ENCODE measurements at regions not wholly inside any gene's neighbourhood (a gene's known extent, or its start where the extent isn't known, plus 50 kb on each side); places are given as distances from the start of the nearest gene placed in this dataset.

DNA sequence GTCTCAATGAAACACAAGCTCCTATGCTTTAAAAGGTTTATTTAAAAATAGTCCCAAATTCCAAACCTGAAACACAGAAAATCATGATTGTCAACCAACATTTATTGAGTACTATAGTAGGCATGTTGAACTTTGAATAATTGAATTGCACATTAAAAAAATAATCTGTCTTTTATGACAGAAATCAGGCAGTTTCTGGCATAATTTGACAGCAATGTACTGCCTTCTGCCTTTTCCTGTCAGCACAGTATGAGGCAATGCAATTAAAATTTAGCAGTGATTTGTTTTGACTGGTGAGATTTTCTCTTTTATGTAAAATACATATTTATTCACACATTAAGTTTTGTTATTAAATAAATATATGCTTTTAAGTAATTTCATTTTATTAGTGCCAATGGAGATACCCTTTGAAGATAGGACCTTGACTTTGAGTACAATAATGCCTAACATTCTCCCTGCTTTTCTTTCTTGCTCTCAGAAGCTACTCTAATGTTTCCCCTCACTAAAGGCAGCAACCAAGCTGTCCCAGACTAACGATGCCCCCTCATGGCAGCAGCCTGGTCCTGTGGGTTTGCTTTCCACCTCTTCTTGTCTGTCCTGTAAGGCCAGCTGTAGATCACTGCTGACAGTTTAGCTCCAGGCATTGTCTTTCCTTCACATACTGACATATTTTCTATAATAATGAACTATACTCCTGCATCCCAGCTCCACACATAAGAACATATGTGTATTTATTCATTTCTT lies 346.7 kb downstream of the IL20RB start:
- no peaks in the 10 kb centered on the region for H3K9me2 ChIP-seq
- H4K20me1 ChIP-seq (ENCODE audit: insufficient read depth), result no peaks in the 10 kb centered on the region
- H3K36me3 ChIP-seq (replicated peaks in 1 of 2; ENCODE audit: control insufficient read depth in 1 of 2, insufficient read depth in 2 of 2, low read length in 1 of 2), result no peaks in the 10 kb centered on the region
- WGBS (ENCODE audit: low lambda C conversion rate), result 0% methylated on average over 1 of the region's 1 CpG
- POLR2A ChIA-PET, result no interaction called here
- no peaks in the 10 kb centered on the region for H3K79me2 ChIP-seq (ENCODE audit: insufficient read depth)
- no peak overlapping the region for H3K4me3 ChIP-seq (ENCODE audit: low read depth in 2 of 2, low read length in 1 of 2)
- no peak for TF ChIP-seq TAF1 (IDR thresholded peaks at IDR 0.05; ENCODE audit: borderline replicate concordance, low read depth, low read length)
- no peak for TF ChIP-seq IRF3 (IDR thresholded peaks at IDR 0.05; ENCODE audit: low read depth, low read length)
- no peak for TF ChIP-seq TEAD4 (IDR thresholded peaks at IDR 0.05; ENCODE audit: borderline replicate concordance, insufficient read depth)
- TF ChIP-seq, protein P1, sequence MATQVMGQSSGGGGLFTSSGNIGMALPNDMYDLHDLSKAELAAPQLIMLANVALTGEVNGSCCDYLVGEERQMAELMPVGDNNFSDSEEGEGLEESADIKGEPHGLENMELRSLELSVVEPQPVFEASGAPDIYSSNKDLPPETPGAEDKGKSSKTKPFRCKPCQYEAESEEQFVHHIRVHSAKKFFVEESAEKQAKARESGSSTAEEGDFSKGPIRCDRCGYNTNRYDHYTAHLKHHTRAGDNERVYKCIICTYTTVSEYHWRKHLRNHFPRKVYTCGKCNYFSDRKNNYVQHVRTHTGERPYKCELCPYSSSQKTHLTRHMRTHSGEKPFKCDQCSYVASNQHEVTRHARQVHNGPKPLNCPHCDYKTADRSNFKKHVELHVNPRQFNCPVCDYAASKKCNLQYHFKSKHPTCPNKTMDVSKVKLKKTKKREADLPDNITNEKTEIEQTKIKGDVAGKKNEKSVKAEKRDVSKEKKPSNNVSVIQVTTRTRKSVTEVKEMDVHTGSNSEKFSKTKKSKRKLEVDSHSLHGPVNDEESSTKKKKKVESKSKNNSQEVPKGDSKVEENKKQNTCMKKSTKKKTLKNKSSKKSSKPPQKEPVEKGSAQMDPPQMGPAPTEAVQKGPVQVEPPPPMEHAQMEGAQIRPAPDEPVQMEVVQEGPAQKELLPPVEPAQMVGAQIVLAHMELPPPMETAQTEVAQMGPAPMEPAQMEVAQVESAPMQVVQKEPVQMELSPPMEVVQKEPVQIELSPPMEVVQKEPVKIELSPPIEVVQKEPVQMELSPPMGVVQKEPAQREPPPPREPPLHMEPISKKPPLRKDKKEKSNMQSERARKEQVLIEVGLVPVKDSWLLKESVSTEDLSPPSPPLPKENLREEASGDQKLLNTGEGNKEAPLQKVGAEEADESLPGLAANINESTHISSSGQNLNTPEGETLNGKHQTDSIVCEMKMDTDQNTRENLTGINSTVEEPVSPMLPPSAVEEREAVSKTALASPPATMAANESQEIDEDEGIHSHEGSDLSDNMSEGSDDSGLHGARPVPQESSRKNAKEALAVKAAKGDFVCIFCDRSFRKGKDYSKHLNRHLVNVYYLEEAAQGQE (IDR thresholded peaks at IDR 0.05; ENCODE audit: low read depth, low read length), result no peak
- no peak for TF ChIP-seq GATA2 (CRISPR knock-in tag; IDR thresholded peaks at IDR 0.05)
- no peak for TF ChIP-seq TCF12 (IDR thresholded peaks at IDR 0.05)
- no peak for TF ChIP-seq RCOR1 (IDR thresholded peaks at IDR 0.05; ENCODE audit: low read length)
- no peak for TF ChIP-seq EZH2phosphoT487 (IDR thresholded peaks at IDR 0.05; ENCODE audit: borderline replicate concordance, low read depth)
- TF ChIP-seq ELF1 (IDR thresholded peaks at IDR 0.05), result no peak
- TF ChIP-seq RXRA (IDR thresholded peaks at IDR 0.05; ENCODE audit: borderline replicate concordance, low read depth), result no peak
- TF ChIP-seq USF1 (IDR thresholded peaks at IDR 0.05; ENCODE audit: borderline replicate concordance, low read depth), result no peak
- no peak for TF ChIP-seq FOSL2 (IDR thresholded peaks at IDR 0.05; ENCODE audit: borderline replicate concordance, low read depth)
- TF ChIP-seq NRF1 (IDR thresholded peaks at IDR 0.05; ENCODE audit: low read depth, low read length), result no peak
- TF ChIP-seq GABPA (IDR thresholded peaks at IDR 0.05; ENCODE audit: low read depth), result no peak
- no peak for TF ChIP-seq CHD2 (IDR thresholded peaks at IDR 0.05; ENCODE audit: low read length, partially characterized antibody)
- no peak for DNase-seq
- no peak overlapping the region for H3K27ac ChIP-seq (ENCODE audit: low read depth in 2 of 2, low read length in 1 of 2)
- CTCF ChIA-PET, result interaction anchor here (1.2 to 2.3 kb wide), 5 partner anchors 9 to 198 kb away, joined by 3 to 7 read pairs (median 5); no protein-coding TSS in a partner anchor
- no peaks in the 10 kb centered on the region for H3K27me3 ChIP-seq (ENCODE audit: insufficient read depth)
- H3K9ac ChIP-seq, result no peak overlapping the region
- no peaks in the 10 kb centered on the region for H3K9me3 ChIP-seq
- H3K4me2 ChIP-seq, result no peak overlapping the region
- H3K4me1 ChIP-seq (ENCODE audit: control insufficient read depth in 1 of 2, insufficient read depth in 2 of 2, low read depth in 1 of 2, low read length in 1 of 2), result no peaks in the 10 kb centered on the region; a peak in 1 of 4 replicates
- no peak overlapping the region for H2AFZ ChIP-seq (ENCODE audit: low read depth)
- H3F3A ChIP-seq (replicated peaks; ENCODE audit: insufficient read depth), result no peaks in the 10 kb centered on the region

All from SK-N-SH (cell line).